HS-27A (cell line): ENCODE measurements at regions not wholly inside any gene's neighbourhood (a gene's known extent, or its start where the extent isn't known, plus 50 kb on each side); places are given as distances from the start of the nearest gene placed in this dataset.

Experiments
- DNase-seq: peaks from one replicate; pipeline ENCODE4 v3.0.0-alpha.2; 2012; ENCODE audit warnings: low read depth, missing footprints

GRCh38 chr10:28963539-28964221 lies 286.4 kb downstream of the BAMBI start:
- DNase-seq: no peak

GRCh38 chr10:28965937-28966336 lies 288.6 kb downstream of the BAMBI start:
- DNase-seq: no peak

- DNase-seq: no peak
Measured at GRCh38 chr10:28967031-28967430, 289.7 kb downstream of the BAMBI start.

GRCh38 chr10:28969413-28969812 lies 292.1 kb downstream of the BAMBI start:
- DNase-seq: no peak

GRCh38 chr10:28970231-28970630 lies 292.9 kb downstream of the BAMBI start:
- no peak for DNase-seq

- DNase-seq: no peak
Measured at GRCh38 chr10:28971255-28971654, 293.9 kb downstream of the BAMBI start.

- no peak for DNase-seq
Measured at GRCh38 chr10:28971764-28972163, 294.4 kb downstream of the BAMBI start.

- no peak for DNase-seq
Measured at GRCh38 chr10:28973309-28973972, 296.1 kb downstream of the BAMBI start.

GRCh38 chr10:28975891-28976531 lies 298.7 kb downstream of the BAMBI start:
- no peak for DNase-seq

GRCh38 chr10:28977518-28977917 lies 300.2 kb downstream of the BAMBI start:
- DNase-seq: no peak

- no peak for DNase-seq
Measured at GRCh38 chr10:28980264-28980663, 302.9 kb downstream of the BAMBI start.

GRCh38 chr10:28981007-28981406 lies 303.7 kb downstream of the BAMBI start:
- DNase-seq: no peak

GRCh38 chr10:28982974-28983373 lies 305.7 kb downstream of the BAMBI start:
- no peak for DNase-seq

- DNase-seq: no peak
Measured at GRCh38 chr10:28983799-28984198, 305.1 kb upstream of the LYZL1 start.

- DNase-seq: peak; percentile 29
Measured at GRCh38 chr10:28984431-28984830, 304.4 kb upstream of the LYZL1 start.

- DNase-seq: no peak
Measured at GRCh38 chr10:28985137-28985885, 303.6 kb upstream of the LYZL1 start.

- DNase-seq: no peak
Measured at GRCh38 chr10:28986117-28986792, 302.6 kb upstream of the LYZL1 start.

GRCh38 chr10:28986856-28987255 lies 302.0 kb upstream of the LYZL1 start:
- no peak for DNase-seq

GRCh38 chr10:28987555-28988320 lies 301.1 kb upstream of the LYZL1 start:
- no peak for DNase-seq

GRCh38 chr10:28988980-28989379 lies 299.9 kb upstream of the LYZL1 start:
- DNase-seq: no peak
